ENCODE measurements at regions not wholly inside any gene's neighbourhood (a gene's known extent, or its start where the extent isn't known, plus 50 kb on each side); places are given as distances from the start of the nearest gene placed in this dataset.
"Not testable (repeated sequence)": the region's sequence is repeated elsewhere in the genome, so short reads cannot be mapped to it uniquely, and the experiment has no call there.

- DNase-seq (ENCODE audit: low read depth in 2 of 2), result not testable (repeated sequence)
Measured at GRCh38 chr14:105917136-105917932, 391.0 kb downstream of the TMEM121 start.

- no peak for DNase-seq (ENCODE audit: low read depth in 2 of 2)
Measured at GRCh38 chr14:105917933-105918436, 391.6 kb downstream of the TMEM121 start.

- DNase-seq (ENCODE audit: low read depth in 2 of 2), result no peak
Measured at GRCh38 chr14:105918496-105919262, 392.3 kb downstream of the TMEM121 start.

DNA sequence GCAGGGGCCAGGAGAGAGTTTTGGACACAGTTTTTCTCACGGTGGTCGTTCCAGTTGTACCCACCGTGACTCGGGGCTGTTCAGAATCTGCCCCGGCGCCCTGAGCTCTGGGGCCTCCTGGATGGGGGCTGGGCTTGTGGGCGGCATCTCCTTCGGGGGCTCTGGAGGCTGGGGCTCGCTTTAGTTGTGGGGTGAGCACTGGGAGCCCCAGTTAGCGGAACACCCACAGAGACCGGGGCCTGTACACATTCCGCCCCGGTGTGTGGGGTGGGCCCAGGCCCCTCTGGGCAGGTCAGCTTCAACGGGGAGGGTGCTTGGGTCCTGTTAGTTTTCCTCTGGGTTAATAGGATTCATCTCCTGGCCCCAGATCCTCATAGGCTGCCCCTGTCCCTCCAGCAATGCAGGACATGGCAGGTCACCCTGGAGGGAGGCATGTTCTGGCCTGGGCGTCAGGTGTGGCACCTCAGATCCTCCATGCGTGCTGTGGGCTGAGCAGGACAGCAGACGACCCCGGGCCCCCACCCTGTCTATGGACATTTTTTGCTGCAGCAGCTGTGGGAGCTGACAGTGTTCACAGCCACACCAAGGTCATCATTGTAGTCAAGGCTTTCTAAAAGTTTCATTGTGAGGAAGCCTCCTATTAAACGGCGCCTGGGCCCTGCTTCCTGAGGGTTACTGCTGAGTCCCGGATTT lies 393.2 kb downstream of the TMEM121 start:
- DNase-seq (ENCODE audit: low read depth in 2 of 2), result no peak

- DNase-seq (ENCODE audit: low read depth in 2 of 2), result not testable (repeated sequence)
Measured at GRCh38 chr14:105920151-105920700, 393.8 kb downstream of the TMEM121 start.

DNA sequence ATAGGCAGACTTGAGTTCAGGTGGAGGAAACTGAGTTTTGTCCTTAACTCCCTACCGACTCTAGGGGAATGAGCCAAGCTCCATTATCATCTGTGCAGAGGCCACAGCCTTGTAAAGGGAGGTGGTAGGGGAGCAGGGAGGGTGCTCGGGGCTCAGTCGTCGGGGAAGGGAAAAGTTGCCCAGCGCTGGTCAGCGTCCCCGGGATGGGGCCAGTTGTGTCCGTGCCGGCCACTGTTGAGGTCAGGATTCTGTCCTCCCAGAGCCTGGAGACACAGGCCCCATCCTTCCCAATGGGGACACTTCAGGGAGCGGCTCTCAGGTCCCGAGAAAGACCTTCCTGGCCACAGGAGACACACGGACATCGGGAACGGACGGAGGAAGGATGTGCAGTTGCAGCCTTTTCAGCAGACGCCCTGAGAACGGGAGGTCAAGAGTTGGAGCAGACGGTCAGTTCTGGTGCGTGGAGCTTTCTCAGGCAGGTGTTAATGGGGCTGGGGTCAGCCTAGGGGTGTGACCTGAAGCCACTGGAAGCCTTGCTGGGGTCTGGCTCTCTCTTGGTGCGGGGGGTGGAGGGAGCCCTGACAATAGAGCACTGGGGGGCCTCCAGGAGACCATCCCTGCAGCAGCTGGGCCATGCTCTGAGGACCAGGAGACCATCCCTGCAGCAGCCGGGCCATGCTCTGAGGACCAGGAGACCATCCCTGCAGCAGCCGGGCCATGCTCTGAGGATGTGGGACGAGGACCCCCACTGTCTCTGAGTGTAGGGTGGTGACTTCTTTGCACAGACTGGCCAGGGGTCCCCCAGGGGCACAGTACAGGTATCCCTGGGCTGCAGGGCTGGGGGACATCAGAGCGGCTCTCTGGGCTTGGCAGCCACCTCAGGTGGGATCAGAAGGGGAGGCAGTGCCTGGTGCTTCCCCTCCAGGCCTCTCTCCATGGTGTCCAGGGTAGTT lies 394.7 kb downstream of the TMEM121 start:
- not testable (repeated sequence) for DNase-seq (ENCODE audit: low read depth in 2 of 2)

DNA sequence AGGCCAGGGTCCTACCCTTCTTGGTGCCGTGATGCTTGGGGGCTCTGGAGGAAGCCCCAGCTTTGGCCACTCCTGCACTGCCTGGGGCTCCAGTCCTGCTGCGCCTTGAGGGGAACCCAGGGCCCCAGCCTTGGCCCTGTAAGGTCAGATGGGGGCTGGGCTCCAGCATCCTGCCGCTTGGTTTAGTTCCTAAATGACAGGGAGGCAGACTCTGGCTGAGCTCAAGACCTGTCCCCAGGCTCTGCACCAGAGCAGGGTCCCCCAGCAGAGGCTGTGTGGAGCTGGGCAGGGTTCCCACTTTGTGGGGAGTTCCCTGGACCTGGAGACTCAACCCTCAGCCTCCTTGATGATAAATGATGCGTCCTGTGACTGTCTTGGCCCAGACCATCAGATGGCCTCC lies 395.4 kb downstream of the TMEM121 start:
- DNase-seq (ENCODE audit: low read depth in 2 of 2), result not testable (repeated sequence)

GRCh38 chr14:105923520-105924191 lies 397.3 kb downstream of the TMEM121 start:
- not testable (repeated sequence) for DNase-seq (ENCODE audit: low read depth in 2 of 2)

DNA sequence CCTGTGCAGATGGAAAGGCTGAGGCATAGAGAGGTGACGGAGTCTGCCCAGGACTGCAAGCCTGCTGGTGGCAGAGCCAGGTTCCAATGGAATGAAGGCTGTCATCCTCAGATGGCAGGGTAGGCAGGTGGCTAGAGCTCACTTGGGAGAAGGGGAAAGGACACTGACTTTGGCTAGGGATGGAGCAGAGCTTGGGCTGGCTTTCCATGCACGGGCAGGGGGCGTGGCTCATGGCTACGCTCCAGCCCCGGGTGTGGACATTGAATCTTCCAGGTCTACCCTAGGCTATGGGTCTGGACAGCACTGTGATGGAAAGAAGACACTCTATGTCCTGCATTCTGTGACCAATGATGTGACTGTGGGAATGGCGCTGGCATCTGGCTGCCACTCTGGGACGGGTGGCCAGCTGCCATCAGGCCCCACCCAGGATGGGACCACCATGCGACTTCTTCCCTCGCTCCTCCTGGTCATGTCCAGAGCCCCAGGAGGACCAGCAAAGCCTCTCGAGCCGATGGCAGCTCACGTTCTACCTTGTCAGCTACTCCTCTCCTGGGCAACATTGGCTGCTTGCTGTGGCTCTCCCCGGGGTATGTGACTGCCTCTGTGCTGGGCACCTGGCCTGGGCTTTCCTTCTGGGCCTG lies 398.7 kb downstream of the TMEM121 start:
- no peak for DNase-seq (ENCODE audit: low read depth in 2 of 2)

DNA sequence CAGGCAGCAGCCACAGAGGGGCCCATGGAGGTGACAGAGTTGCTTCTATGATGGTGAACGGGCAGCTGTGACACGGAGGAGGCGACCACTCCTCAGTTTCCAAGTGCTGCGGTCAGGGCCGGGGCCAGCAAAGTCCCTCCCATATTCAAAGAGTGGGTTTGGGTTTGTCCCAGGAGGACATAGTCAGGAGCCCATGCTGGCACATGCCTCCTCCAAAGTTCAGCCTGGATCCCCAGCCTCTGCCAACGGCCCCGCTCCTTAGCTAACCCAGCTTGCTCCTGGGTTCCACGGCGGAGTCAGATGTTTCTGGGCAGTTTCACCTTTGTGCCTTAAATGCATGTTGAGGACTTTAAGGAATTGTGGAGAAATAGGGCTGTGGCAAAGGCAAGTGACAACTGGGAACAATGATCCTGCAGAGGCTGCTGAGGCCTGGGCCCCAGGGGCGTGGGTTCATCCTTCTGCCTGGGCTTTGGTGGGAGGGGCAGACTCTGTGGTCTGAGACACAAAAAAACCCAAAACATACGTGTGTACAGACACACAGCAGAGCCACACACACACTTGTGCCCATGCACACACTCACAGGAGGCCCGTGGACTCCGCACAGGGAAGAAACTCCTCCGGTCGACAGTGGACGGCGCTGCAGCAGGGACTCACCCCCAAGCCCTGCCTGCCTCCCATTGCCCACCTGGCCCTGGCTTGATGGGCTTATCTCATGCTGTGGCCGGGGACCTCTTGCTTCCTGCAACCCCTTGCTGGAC lies 399.4 kb downstream of the TMEM121 start:
- DNase-seq (ENCODE audit: low read depth in 2 of 2), result no peak

- no peak for DNase-seq (ENCODE audit: low read depth in 2 of 2)
Measured at GRCh38 chr14:105926373-105927095, 400.2 kb downstream of the TMEM121 start.

DNA sequence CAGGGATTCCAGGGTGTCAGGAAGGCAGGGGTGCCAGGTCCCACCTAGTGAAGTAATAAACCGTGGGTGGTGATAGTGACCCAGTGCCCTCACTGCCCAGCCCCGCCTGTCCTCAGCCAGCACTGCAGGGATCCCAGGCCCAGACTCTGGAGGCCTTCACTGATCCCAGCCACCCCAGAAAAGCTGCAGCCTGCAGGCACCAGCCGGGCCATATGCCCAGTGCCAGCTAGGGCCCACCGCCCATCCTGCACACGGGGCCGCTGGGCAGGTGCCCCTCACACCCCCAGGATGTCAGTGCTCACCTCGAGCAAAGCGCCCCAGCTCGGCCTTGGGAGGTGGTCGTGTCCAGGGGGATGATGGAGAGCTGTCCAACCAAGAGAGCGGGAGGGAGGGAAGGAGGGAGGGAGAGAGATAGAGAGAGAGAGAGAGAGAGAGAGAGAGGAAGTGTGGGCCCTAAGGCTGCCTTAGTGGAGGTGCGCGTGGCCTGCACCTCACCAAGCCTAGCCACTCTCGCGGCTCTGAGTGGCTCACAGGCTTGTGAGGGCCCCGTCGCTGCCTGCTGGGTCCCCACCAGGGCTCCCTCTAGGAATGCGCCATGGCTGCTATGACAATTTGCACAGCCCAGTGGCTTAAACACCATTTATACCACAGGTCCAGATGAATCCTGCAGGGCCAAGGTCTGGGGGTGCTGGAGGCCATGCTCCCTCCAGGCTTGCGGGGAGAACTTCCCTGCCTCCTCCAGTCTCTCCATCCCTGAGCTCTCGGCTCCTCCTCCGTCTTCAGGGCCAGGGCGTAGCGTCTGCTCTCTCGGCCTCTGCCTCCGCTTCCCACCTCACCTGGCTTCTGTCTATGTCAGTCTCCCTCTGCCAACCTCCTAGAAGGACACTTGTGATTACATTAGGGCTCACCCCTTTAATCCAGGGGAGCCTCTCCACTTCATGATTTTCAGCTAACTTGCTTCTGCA lies 401.0 kb downstream of the TMEM121 start:
- DNase-seq (ENCODE audit: low read depth in 2 of 2), result no peak

DNA sequence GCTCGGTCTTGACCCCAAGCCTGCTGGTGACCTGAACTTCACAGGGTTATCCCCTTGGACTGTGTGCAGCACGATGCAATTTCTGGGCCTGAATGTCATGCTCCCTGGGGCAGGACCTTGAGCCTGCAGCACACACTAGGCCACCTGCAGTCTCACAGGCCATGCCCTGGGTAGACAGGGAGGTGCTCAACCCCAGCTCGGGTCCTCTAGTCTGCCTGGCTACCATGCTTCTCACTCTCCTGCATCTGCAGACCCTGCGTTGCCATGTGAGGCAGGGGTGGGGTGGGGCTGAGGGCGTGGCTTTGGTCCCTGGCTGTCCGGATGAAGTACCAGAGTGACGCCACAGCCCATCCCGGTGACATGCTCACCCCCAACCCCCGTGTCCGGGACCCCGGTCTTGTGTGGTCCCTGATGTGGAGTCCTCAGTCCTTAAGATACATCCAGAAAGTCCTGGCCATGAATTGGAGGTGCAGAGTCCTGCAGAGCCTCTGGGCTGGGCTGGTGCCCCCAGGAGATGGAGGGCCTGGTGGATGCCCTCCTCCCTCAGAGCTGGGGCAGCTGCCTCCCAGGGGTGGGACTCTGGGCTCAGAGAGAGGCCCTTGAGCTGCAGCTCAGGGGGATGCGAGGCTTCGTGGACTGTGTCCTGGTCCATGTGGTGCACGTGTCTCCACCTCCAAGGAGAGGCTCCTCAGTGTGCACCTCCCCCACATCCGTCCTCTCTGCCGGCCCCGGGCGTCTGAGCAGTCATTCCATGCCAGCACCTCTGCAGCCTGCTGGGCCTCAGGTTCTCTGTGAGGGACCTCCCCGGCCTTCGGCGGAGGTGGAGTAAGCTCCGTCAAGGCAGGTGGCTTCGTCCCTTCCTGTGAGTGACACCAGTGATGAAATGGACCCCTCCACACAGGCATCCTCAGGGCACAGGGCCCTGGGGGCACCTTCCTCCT lies 402.1 kb downstream of the TMEM121 start:
- not testable (repeated sequence) for DNase-seq (ENCODE audit: low read depth in 2 of 2)

GRCh38 chr14:105929327-105930081 lies 403.1 kb downstream of the TMEM121 start:
- no peak for DNase-seq (ENCODE audit: low read depth in 2 of 2)

GRCh38 chr14:105930572-105930971 lies 404.2 kb downstream of the TMEM121 start:
- DNase-seq (ENCODE audit: low read depth in 2 of 2), result no peak
